HepG2 (cell line): ENCODE measurements at regions not wholly inside any gene's neighbourhood (a gene's known extent, or its start where the extent isn't known, plus 50 kb on each side); places are given as distances from the start of the nearest gene placed in this dataset.

Experiments used
- ADNP ChIP-seq: sonication (generic); formaldehyde crosslinking; IDR thresholded peaks from 2 replicates; pipeline ENCODE4 v1.4.0; 2020; ENCODE audit warnings: missing genetic modification reagents
- GATAD2A ChIP-seq: IDR thresholded peaks from 2 replicates; pipeline ENCODE4 v1.6.1; 2016
- KDM5B ChIP-seq: sonication (generic); formaldehyde crosslinking; IDR thresholded peaks from 2 replicates; pipeline ENCODE4 v1.4.0; 2020; ENCODE audit warnings: missing genetic modification reagents, mild to moderate bottlenecking, borderline replicate concordance
- MLLT10 ChIP-seq: sonication (generic); formaldehyde crosslinking; IDR thresholded peaks from 2 replicates; pipeline ENCODE4 v1.4.0; 2020; ENCODE audit warnings: missing genetic modification reagents
- NRL ChIP-seq: sonication (generic); formaldehyde crosslinking; IDR thresholded peaks from 2 replicates; pipeline ENCODE4 v1.5.0; 2020; ENCODE audit warnings: missing genetic modification reagents, mild to moderate bottlenecking, moderate library complexity, borderline replicate concordance
- SOX6 ChIP-seq, 2 experiments: fragments of 450-650 bp in 1 of 2; sonication (generic) in 1 of 2; formaldehyde crosslinking in 1 of 2; IDR thresholded peaks; 2 replicates each; pipeline versions ENCODE4 v1.4.0 to v1.6.1; 2017 to 2020; ENCODE audit warnings: antibody characterized with exemption in 1 of 2, mild to moderate bottlenecking in 1 of 2, missing genetic modification reagents in 1 of 2
- XRCC5 ChIP-seq: fragments of 200-400 bp; formaldehyde crosslinking; optimal IDR thresholded peaks from 2 replicates; pipeline ENCODE3; 2017; ENCODE audit warnings: mild to moderate bottlenecking, low read length
- YY1 ChIP-seq: IDR thresholded peaks from 2 replicates; pipeline ENCODE4 v1.6.1; 2011; ENCODE audit warnings: low read length, low read depth, moderate library complexity, mild to moderate bottlenecking; ENCODE audit not compliant: insufficient read depth, insufficient replicate concordance
- ZBTB34 ChIP-seq: sonication (generic); formaldehyde crosslinking; IDR thresholded peaks from 2 replicates; pipeline ENCODE4 v1.8.0; 2022; ENCODE audit warnings: mild to moderate bottlenecking, missing genetic modification reagents
- ZFX ChIP-seq: sonication (generic); formaldehyde crosslinking; IDR thresholded peaks from 2 replicates; pipeline ENCODE4 v1.4.0; 2020; ENCODE audit warnings: mild to moderate bottlenecking, low read depth, missing genetic modification reagents, moderate library complexity
- ZNF616 ChIP-seq: sonication (generic); formaldehyde crosslinking; IDR thresholded peaks from 2 replicates; pipeline ENCODE4 v1.5.0; 2020; ENCODE audit warnings: low read depth, mild to moderate bottlenecking, missing genetic modification reagents
- ZNF678 ChIP-seq: sonication (generic); formaldehyde crosslinking; IDR thresholded peaks from 2 replicates; pipeline ENCODE4 v1.4.0; 2020; ENCODE audit warnings: mild to moderate bottlenecking, missing genetic modification reagents
- ZNF776 ChIP-seq: sonication (generic); formaldehyde crosslinking; IDR thresholded peaks from 2 replicates; pipeline ENCODE4 v1.4.0; 2020; ENCODE audit warnings: mild to moderate bottlenecking, missing genetic modification reagents
- ZNF782 ChIP-seq: sonication (generic); formaldehyde crosslinking; IDR thresholded peaks from 2 replicates; pipeline ENCODE4 v1.4.0; 2020; ENCODE audit warnings: missing genetic modification reagents, mild to moderate bottlenecking, borderline replicate concordance
- ZSCAN12 ChIP-seq: sonication (generic); formaldehyde crosslinking; IDR thresholded peaks from 2 replicates; pipeline ENCODE4 v1.9.0; 2021; ENCODE audit warnings: mild to moderate bottlenecking, missing genetic modification reagents
- TF ChIP-seq, protein P1 (sequence below), 2 experiments: sonication (generic) in 1 of 2; formaldehyde crosslinking in 1 of 2; IDR thresholded peaks; 2 replicates each; pipeline versions ENCODE4 v1.4.0 to v1.6.1; 2016 to 2020; ENCODE audit warnings: borderline replicate concordance in 1 of 2, low read depth in 1 of 2, mild to moderate bottlenecking in 1 of 2, missing genetic modification reagents in 1 of 2
- TF ChIP-seq, protein P2 (sequence below), 2 experiments: sonication (generic) in 1 of 2; formaldehyde crosslinking in 1 of 2; IDR thresholded peaks; 2 replicates each; pipeline versions ENCODE4 v1.5.1 to v1.6.1; 2011 to 2020; ENCODE audit warnings: borderline replicate concordance in 1 of 2, low read depth in 1 of 2, low read length in 1 of 2, mild to moderate bottlenecking in 1 of 2, missing genetic modification reagents in 1 of 2, moderate library complexity in 1 of 2
- TF ChIP-seq, protein P3 (sequence below): fragments of 450-650 bp; IDR thresholded peaks from 2 replicates; pipeline ENCODE4 v1.6.1; 2016

- TF ChIP-seq, protein P1, sequence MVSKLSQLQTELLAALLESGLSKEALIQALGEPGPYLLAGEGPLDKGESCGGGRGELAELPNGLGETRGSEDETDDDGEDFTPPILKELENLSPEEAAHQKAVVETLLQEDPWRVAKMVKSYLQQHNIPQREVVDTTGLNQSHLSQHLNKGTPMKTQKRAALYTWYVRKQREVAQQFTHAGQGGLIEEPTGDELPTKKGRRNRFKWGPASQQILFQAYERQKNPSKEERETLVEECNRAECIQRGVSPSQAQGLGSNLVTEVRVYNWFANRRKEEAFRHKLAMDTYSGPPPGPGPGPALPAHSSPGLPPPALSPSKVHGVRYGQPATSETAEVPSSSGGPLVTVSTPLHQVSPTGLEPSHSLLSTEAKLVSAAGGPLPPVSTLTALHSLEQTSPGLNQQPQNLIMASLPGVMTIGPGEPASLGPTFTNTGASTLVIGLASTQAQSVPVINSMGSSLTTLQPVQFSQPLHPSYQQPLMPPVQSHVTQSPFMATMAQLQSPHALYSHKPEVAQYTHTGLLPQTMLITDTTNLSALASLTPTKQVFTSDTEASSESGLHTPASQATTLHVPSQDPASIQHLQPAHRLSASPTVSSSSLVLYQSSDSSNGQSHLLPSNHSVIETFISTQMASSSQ (IDR thresholded peaks at IDR 0.05; ENCODE audit: low read depth): no peak
- TF ChIP-seq, protein P1 (CRISPR knock-in tag; IDR thresholded peaks at IDR 0.05; ENCODE audit: borderline replicate concordance): no peak; the same call in 1 of the 2 replicates
- TF ChIP-seq ZBTB34 (CRISPR knock-in tag) (no peak), ZSCAN12 (CRISPR knock-in tag) (no peak), NRL (CRISPR knock-in tag) (no peak), GATAD2A (no peak), ZNF776 (no peak), SOX6 (IDR thresholded peaks at IDR 0.05) (no peak), SOX6 (CRISPR knock-in tag; IDR thresholded peaks at IDR 0.05) (peak; percentile 40; the same call in 1 of the 2 replicates), ZNF782 (CRISPR knock-in tag) (0 out of 2 replicates have a peak, but pooled peaks have one; percentile 27), KDM5B (no peak; the same call in 1 of the 2 replicates), ZFX (CRISPR knock-in tag) (0 out of 2 replicates have a peak, but pooled peaks have one; percentile 5), ZNF678 (CRISPR knock-in tag) (no peak), ZNF616 (no peak), XRCC5 (no peak), MLLT10 (no peak), ADNP (no peak), YY1 (peak; percentile 3)
- TF ChIP-seq, protein P2, sequence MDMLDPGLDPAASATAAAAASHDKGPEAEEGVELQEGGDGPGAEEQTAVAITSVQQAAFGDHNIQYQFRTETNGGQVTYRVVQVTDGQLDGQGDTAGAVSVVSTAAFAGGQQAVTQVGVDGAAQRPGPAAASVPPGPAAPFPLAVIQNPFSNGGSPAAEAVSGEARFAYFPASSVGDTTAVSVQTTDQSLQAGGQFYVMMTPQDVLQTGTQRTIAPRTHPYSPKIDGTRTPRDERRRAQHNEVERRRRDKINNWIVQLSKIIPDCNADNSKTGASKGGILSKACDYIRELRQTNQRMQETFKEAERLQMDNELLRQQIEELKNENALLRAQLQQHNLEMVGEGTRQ (IDR thresholded peaks at IDR 0.05; ENCODE audit: low read depth, low read length): no peak
- TF ChIP-seq, protein P2 (CRISPR knock-in tag; IDR thresholded peaks at IDR 0.05; ENCODE audit: borderline replicate concordance): no peak
- TF ChIP-seq, protein P3, sequence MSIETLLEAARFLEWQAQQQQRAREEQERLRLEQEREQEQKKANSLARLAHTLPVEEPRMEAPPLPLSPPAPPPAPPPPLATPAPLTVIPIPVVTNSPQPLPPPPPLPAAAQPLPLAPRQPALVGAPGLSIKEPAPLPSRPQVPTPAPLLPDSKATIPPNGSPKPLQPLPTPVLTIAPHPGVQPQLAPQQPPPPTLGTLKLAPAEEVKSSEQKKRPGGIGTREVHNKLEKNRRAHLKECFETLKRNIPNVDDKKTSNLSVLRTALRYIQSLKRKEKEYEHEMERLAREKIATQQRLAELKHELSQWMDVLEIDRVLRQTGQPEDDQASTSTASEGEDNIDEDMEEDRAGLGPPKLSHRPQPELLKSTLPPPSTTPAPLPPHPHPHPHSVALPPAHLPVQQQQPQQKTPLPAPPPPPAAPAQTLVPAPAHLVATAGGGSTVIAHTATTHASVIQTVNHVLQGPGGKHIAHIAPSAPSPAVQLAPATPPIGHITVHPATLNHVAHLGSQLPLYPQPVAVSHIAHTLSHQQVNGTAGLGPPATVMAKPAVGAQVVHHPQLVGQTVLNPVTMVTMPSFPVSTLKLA: peak; percentile 75
Observed at GRCh38 chr2:43169099-43169945, 57.1 kb downstream of the ZFP36L2 start (continued).
